NCI-H2029 (cell line): ENCODE measurements at regions not wholly inside any gene's neighbourhood (a gene's known extent, or its start where the extent isn't known, plus 50 kb on each side); places are given as distances from the start of the nearest gene placed in this dataset.
A peak's percentile ranks its signal among the peaks of the same experiment; 100 is the strongest.

Experiments used
- DNase-seq: peaks from one replicate; lab custom pipeline; 2025; lab: John Stamatoyannopoulos, UW

DNA sequence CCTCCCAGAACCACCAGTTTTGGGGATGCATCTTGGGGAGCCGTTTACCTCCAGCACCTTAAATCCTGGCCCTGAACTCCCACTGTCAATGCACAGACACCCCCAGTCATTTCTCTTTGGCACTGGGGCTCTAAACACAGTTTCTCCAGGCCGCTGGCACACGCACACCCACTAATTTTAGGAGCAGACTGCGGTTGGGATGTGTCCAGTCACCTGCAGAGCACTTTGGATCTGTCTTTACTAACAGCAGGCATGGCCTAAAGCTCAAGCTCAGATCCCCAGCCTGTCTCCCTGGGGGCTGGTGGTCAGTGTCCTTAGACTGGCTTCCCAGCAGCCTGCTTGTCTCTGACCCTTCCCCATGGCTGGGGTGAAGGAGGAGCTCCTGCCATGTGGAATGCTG, 49.9 kb downstream of the SYNE3 start:
- DNase-seq, result no peak

DNA sequence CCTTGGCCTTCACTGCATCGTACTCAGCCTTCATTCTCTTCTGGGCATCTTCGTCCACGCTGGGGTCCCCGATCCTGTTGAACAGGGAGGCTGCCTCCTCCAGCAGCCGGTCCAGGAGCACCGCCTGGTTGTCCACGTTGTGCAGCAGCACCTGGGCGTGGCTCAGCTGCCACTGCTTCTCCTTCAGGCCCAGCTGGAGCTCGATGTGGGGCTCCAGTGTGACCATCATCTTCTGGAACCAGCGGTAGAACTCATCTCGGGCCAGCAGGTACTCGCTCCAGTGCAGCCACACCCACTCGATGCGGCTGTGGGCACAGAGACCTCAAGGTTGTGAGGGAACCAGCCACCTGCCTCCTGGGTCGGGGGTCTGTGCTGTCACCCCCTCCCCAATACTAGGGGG, 50.5 kb downstream of the SYNE3 start:
- no peak for DNase-seq

DNA sequence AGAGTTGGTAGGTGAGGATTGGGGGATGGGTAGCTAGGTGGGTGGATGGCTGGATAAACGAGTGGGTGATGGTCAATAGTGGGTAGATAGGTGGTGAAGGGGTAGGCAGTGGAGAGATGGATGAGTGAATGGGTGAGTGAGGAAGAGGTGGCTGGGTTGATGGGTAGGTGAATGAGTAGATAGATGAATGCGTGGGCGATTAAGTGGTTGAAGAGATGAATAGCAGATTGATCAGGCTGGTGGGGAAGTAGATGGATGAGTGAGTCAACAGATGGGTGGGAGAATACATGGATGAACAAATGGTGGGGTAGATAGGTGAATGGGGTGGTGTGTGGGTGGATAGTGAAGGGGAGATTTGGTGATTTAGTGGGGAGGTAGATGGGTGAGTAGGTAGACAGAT, 51.1 kb downstream of the SYNE3 start:
- no peak for DNase-seq

DNA sequence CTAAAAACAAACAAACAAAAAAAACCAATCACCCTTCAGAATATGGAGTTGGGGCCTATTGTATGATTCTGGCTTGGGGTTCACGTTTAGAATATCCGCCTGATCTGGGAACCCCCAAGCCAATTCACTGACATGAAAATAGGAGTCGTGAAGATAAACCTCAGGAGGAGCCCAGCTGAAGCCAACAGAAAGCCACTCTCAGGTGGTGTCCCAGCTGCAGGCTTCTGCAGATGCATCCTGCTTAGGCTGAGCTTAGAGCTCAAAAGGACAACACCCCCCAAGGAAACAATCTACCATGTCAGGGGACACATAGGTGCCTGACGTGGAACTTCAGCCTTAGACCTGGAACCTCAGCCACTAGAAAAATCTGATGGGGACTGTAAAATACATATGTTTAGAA, 51.9 kb downstream of the SYNE3 start:
- no peak for DNase-seq

DNA sequence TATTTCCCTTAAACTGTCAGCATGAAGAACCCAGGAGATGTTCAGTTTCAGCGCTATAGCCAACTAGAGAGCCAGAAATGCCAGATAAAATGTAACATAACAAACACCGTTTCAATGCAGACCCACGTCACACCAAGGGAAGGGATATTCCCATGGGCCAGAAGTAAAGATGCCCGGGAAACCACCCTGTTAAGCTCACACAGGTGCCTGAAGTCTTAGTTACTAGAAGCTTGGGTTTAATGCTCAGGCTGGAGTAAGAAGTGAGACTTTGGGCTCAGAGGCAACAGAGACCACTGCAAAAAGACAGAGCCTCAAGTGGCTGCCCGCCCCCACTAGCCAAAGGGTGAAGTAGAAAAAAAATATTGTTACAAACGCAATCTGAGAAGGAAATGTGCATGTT, 52.3 kb downstream of the SYNE3 start:
- DNase-seq, result no peak

DNA sequence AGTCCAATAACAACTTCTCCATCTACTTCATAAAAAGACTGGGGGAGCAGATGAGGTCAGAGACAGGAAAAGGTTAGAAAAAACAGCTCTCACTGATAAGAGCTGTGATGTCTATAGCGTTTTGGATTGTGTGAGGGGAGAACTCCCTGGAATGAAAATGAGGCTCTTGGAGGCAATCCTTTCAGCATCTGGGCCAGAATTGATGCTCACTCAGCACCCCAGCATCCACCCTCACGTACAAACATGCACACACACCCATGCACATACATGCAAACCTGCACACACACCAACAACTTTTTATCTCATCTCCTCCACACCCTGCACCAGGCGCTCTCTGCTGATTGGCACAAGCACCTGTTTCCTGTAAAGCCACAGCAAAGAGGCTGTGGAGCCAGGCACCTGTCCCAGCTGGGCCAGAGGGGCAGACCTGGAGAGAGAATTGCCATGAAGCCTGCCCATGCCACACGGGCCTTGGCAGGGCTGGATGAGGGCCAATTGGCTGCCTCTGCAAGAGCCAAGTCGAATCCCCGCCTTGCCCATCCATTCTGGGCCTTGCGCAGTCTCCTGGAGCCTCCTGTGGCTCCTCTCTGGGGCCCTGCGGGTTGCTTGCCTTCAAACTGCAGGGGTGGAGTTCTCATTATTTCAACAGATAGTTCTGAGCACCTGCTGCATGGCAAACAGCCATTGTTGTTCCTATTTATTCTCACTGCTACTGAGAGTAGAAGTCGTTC, 53.1 kb downstream of the SYNE3 start:
- DNase-seq, result peak; percentile 91

DNA sequence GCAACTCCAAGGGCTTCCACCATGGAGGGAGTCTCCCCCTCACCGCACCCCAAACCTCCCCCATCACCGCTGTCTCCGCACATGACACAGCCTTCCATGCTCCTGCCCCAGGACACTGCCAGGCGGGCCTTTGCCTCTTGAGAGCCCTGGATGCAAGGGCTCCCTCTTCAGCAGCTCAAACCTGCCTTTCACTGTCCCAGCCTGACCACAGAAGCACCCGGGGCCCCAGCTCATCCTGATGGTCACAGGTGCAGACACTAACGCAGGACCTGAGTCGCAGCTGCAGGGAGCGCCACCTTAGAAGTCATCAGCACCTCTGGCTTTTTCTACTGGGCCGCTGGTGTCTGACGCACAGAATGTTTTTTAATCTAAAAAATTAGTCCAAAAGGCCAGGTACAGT, 54.0 kb downstream of the SYNE3 start:
- DNase-seq, result no peak

DNA sequence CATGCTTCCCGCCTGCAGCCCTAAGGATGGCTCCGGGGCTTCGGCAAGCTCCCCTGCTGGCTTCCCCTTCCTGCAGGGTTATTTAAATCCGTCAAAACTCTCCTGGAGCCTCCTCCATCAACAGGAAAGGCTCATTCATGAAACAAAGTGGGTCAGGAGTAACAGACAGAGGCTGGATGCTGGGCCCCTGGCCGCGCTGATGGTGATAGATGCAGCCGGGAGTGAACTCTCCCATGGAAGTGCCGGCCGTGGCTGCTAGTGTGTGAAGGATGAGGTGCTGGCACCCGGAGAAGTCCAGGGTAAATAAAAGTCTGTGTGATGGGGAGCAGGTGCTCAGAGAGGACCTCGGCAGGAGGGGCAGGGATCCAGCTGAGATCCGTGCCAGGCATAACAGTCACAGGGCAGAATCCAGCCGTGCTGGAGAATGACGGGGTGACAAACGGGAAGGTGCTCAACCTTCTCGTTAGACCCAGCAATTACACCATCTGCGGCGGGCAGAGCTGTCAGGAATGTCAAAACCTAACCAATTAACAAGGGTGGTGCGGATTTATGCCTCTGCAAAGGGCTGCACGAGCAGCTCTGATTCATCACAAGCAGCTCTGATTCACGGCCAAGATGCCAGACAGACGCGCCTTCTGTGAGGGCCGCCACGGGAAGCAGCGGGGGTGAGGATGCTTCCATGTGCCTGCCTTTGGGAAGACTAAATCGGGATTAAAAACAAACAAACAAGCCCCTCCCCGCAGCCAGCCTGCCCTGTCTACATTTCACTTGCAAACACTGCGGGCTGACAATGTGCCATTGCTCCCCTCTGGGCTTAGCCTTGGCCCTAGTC, 55.6 kb downstream of the SYNE3 start:
- peak; percentile 28 for DNase-seq

DNA sequence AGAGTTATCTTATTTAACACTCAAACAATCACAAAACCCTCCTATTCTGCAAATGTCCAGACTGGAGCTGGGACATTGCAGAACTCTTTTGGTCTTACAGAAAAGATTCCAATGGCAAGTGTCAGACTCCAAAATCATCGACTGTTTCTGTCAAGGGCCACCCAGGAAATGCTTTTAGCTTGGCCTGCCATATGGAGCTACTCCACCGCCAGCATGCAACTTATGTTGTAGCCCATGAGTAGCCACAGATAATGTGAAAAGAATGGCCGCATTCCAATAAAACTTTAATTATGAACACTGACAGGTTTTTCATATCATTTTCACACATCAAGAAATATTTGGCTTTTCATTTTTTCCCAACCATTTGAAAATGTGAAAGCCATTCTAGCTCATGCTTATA, 57.5 kb downstream of the SYNE3 start:
- DNase-seq, result no peak

DNA sequence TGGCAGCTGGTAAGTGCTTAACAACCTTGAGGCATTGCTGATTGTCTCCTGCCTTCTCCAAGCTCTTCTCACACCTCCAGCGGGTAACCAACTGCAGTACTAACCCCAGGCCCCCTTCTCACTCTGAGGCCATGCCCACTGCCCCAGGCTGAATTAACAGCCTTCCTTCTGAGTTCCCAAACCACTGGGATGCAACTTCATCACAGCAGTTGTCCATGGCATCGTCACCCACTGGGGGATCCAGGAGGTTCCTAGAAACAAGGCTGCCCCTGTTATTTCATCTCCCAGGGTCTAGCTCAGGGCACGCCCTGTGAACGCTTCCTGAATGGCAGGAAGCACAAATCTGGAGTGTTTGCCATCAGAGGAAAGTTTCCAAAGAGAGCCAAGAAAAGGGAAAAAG, 58.0 kb downstream of the SYNE3 start:
- no peak for DNase-seq

DNA sequence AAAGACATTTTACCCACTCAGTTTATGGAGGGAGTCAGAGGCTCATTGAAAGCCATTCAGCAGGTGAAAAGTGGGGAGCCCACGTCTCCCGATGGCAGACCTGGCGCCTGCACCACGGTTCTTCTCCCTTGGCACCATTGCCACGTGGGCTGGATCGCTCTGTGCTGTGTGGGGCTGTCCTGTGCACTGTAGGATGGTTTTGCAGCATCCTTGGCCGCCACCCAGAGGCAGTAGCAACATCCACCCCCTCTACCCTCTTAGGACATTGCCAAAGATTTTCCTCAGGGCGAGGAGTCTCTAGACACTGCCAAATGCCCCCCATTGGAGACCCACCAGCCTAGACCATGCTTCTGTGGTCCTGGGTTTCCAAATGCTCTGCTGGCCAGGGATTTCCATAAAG, 60.2 kb downstream of the SYNE3 start:
- DNase-seq, result no peak

DNA sequence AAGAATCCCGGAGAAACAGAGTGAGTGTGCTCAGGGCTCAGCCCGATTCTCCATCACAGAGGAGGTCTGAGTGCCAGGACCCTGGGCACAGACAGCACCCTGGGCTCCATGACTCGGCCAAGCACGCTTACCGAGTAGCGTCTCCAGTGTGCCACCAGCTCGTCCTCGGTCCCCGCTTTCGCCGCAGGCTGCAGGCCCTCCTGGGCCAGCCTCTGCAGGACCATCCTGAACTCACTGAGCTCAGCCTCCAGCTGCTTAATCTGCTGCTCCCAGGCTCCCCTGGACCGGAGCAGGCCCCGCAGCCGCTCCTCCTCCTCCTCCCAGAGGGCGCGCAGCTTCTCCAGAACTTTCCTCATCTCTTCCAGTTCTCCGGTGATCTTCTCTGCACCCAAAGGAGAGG, 61.2 kb downstream of the SYNE3 start:
- no peak for DNase-seq

DNA sequence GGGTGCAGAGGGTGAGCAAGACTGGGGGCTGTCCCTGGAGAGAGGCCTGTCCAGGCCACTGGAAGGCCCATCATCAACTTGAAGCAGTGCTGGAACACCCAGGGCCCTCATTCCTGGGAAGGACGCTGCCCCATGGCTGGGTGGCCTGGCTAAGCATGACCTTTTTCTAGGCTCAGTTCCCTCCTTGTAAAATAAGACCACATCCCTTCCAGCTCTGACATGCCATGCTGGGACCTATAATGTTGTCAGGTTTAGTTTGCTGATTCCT, 62.8 kb downstream of the SYNE3 start:
- DNase-seq, result no peak

DNA sequence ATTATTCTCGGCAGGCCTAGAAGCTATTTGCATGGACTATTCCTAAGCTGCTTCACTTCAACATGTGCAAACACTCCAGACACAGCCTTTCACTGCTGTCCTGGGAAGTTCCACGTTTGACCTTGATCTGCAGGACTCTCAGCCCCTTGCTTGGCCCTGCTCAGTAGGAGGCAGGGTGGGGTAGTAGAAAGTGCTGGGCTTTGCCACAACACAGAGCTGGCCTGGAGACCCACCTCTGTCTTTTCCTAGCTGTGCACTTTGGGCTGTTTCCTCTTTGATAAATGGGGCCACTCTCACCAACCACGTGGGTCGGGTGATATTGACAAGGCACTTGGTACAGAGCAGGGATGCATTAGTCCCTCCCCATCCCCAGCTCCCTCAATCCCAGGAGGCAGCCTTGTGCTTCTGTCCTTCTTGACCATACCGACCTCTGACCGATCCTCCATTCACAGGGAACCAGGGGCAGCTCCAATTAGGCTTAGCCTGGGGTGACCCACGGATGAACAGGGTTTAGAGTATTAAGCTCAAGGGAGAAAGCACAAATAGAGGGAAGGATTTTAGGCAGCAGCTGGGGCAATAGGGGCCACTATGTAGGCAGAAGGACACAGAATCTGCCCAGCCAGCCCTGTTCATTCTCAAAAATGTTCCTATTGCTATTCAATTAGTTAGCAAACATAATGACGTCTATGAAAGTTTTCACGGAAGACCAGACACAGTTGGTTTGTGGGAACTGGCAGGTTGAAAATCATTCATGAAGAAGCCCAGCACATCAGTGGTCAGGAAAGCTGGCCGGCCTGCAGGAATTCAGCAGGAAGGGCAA, 63.3 kb downstream of the SYNE3 start:
- no peak for DNase-seq

DNA sequence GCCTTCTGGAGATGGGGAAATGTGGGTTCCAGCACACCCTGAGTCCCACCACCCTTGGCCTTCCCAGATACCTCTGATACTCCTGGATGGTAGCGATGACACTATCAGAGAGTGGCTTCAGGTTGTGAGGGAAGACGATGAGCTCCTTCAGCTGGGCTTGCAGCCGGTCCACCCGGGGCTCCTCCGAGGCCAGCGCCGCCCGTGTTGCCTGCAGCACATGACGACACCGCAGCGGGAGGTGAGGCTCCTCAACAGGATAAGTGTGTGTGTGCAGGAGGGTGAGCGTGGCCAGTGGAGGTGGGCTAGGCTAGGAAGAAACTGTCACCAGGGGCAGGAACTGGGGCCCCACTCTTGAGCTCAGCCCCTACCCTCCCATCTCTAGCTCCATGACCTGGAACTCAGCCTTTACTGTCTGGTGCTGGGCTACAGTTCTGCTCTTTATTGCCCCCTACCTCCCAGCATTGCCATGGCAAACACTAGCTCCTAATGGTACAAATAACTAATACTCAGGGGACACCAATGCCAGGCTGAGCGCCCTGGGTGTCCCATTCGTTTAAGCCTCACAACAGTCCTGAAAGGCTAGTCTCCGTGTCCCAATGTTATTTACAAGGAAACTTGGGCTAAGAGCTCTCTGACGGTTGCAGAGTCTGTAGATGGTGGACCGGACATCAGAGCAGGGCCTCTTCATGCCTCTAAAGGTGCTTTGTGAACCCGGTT, 64.1 kb downstream of the SYNE3 start:
- no peak for DNase-seq

DNA sequence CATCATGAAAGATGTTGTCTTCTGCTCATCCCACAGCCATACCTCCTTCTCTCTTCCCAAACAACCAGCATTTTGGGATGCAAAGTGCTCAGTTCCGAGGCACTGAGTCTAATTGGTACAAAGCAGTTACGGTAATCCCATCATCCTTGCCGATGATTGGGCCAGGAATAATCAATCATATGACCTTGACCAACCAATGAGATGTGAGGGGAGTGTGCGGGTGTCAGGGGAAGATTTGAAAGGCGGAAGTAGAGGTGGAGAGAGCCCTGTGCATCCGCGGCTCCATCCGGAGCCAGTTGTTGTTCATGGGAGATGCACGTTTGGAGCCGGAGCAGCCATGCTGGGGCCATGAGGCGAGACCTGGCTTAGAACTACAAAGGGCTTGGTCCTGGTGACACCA, 67.3 kb downstream of the SYNE3 start:
- no peak for DNase-seq

DNA sequence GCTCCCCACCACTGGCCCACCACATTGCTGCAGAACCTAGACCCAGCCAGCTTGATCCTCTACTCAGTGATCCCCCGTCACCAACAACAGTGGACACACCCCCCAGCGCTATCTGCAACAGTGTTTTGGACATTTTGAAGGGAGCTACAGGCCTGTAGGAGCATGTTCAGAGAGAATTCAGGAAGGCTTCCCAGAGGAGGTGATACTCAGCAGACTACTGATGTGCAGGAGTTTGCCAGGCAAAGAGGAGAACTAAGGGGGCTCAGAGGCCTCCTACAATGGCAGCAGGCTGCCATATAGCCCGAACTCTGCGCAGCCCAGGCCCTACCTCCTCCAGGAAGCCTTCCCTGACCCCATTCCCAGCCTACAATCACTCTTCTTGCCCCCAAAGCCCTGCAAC, 70.0 kb downstream of the SYNE3 start:
- DNase-seq, result no peak

DNA sequence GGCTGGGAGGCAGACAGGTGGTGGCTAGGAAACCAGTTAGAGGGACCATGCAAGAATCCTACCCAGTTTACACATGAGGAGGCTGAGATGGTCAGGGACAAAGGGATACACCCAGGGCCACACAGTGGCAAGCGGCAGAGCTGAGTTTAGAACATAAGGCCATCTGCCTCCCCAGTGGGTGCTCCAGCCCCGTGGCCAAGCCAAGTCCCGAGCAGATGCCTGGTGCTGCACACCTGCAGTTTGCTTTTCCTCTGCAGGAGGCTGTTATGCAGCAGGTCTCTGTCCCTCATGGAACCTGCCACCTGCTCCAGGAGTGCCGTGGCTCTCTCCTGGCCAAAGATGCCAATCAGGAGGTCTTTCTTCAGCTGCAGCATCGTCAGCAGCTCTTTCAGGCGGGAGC, 70.8 kb downstream of the SYNE3 start:
- DNase-seq, result no peak

DNA sequence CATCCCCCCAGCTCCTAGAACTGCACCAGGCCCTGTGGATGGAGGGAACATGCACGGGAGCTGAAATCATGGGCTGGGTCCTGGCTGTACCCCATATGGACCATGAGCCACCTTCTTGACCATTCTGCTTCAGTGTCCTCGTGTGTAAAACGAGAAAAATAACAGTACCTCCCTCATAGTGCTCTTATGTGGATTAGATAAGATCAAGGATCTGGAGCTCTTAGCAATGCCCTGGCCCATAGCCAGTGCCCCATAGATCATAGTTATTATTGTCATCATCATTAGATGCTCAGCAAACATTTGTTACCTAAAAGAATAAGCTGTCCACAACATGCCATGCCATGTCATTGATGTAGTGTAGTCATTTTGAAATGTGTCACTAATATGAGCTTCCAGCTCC, 71.3 kb downstream of the SYNE3 start:
- DNase-seq, result no peak

DNA sequence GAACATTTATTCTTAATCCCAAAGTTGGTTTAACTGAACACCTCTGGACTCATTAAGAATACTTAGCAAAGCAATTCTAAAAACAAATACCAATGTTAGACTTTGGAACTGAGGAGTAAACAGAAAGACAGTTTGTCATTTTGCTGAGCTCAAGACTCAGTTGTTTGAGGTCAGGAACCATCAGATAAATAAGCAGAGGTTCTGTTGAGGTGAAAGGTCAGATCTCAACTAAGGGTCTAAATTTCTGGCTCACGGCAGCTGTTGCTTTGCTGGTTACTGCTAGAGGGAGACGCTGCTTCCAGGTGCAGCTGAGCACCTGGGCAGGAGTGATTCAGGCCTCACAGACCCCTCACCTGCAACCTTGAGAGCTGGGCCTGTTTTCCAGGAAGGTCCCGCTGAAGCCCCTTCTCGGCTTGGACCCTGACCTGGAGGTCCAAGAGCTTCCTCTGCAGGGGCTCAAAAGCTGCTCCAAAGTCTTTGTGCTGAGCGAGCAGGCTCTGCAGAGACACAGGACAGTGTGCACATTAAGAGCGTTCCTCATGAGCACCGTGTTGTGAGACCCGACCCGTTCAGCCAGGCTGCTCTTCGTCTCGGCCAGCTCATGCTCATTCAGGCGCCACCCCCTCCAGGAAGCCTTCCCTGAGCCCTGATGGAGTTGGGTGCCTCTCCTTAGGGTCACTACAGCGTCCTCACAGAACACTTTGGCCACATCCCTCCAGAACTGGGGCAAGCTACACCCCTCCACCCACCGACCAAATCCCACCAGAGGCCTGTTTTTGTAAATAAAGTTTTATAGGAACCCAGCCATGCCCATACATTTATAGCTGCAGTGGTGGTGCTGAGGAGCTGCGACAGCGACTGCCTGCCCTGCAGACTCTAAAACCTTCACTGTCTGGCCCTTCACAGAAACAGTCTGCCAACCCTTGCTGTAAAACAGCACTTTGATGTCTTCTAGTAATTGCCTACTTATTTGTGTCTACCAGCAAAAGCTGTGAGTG, 72.0 kb downstream of the SYNE3 start:
- DNase-seq, result no peak

DNA sequence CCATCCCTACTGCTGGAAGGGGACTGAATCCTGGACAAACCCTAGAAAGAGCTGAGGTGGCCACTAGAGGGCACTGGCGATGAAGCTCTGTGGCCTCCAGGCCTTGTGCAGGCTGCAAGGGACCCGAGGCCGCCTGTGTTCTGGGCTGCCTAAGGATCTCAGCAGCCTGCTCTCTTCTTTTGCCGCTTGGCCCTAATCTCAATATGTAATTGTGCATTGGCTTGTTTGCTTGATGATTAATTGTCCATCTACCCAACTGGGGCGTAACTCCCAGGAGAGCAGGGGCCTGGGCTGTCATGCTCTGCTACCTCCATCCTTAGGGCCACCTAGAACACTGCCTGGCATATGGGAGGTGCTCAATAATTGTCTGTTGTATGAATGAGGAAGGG, 73.8 kb downstream of the SYNE3 start:
- DNase-seq, result peak; percentile 46
